KMS-11 (cell line): ENCODE measurements at regions not wholly inside any gene's neighbourhood (a gene's known extent, or its start where the extent isn't known, plus 50 kb on each side); places are given as distances from the start of the nearest gene placed in this dataset.

ENCODE experiments used
- H2AFZ ChIP-seq: fragments of 200-600 bp; sonication (generic); 2 replicates; pipeline ENCODE4 v1.6.1; 2016; ENCODE audit warnings: antibody characterized with exemption, mixed run types, low read depth
- H3K27ac ChIP-seq: fragments of 200-600 bp; sonication (generic); 2 replicates; pipeline ENCODE4 v1.6.1; 2016; ENCODE audit warnings: mild to moderate bottlenecking, mixed run types
- H3K27me3 ChIP-seq: fragments of 200-600 bp; sonication (generic); 2 replicates; pipeline ENCODE4 v1.6.1; 2017; ENCODE audit warnings: mild to moderate bottlenecking, low read depth, mixed run types, moderate library complexity; ENCODE audit not compliant: insufficient read depth
- H3K36me3 ChIP-seq: fragments of 200-600 bp; sonication (generic); 2 replicates; pipeline ENCODE4 v1.6.1; 2017; ENCODE audit warnings: mild to moderate bottlenecking, mixed run types; ENCODE audit not compliant: insufficient read depth
- H3K4me1 ChIP-seq: fragments of 200-600 bp; sonication (generic); 2 replicates; pipeline ENCODE4 v1.6.1; 2016; ENCODE audit warnings: mild to moderate bottlenecking, low read depth, mixed run types; ENCODE audit not compliant: poor library complexity, severe bottlenecking
- H3K4me2 ChIP-seq: fragments of 200-600 bp; sonication (generic); 2 replicates; pipeline ENCODE4 v1.7.0; 2016; ENCODE audit warnings: mild to moderate bottlenecking, mixed run types
- H3K4me3 ChIP-seq: fragments of 200-600 bp; sonication (generic); IDR thresholded peaks from 2 replicates; pipeline ENCODE4 v1.6.1; 2017; ENCODE audit warnings: low read depth, low read length, mixed read lengths; ENCODE audit not compliant: insufficient read depth
- H3K79me2 ChIP-seq: fragments of 200-600 bp; sonication (generic); 2 replicates; pipeline ENCODE4 v1.6.1; 2016; ENCODE audit warnings: low read depth, mixed run types; ENCODE audit not compliant: insufficient read depth
- H3K9ac ChIP-seq: fragments of 200-600 bp; sonication (generic); 2 replicates; pipeline ENCODE4 v1.6.1; 2016; ENCODE audit warnings: mild to moderate bottlenecking, mixed run types
- H4K20me1 ChIP-seq: fragments of 200-600 bp; sonication (generic); 2 replicates; pipeline ENCODE4 v1.6.1; 2016; ENCODE audit warnings: mild to moderate bottlenecking, mixed run types; ENCODE audit not compliant: insufficient read depth
- CTCF ChIP-seq: fragments of 200-600 bp; sonication (generic); conservative IDR thresholded peaks from 2 replicates; pipeline ENCODE4 v1.6.1; 2017; ENCODE audit warnings: low read depth, mild to moderate bottlenecking, antibody characterized with exemption, low read length, moderate library complexity, mixed read lengths

DNA sequence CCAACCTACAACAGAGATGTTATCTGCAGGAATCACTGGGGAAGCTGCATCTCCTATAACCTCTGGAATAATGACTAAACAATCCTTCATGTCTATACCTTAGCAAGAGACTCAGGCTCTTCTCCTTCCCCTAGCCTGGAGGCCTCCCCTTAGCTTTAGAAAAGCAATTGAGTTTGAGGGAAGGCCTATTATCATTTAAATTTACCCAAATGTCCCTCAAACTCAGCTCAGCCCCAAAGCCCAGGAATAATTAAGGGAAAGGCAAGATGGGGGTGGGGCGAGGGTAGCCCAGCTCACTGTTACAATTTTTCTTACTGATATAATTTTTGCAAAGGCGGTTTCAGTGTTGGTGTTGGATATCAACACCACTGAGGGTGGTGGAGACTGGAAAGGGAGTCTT is 151.4 kb upstream of the EEA1 start:
- H4K20me1 ChIP-seq: no peaks in the 10 kb centered on the region
- H3K4me2 ChIP-seq: no peak overlapping the region
- H3K4me1 ChIP-seq: no peaks in the 10 kb centered on the region
- no peaks in the 10 kb centered on the region for H3K27me3 ChIP-seq
- no peak overlapping the region for H3K4me3 ChIP-seq
- H2AFZ ChIP-seq: no peak overlapping the region
- H3K79me2 ChIP-seq: no peaks in the 10 kb centered on the region
- no peak for TF ChIP-seq CTCF
- no peak overlapping the region for H3K9ac ChIP-seq
- H3K27ac ChIP-seq: no peak overlapping the region
- no peaks in the 10 kb centered on the region for H3K36me3 ChIP-seq

GRCh38 chr12:93080994-93081809 is 152.1 kb upstream of the EEA1 start:
- no peaks in the 10 kb centered on the region for H4K20me1 ChIP-seq
- H3K4me3 ChIP-seq: no peak overlapping the region
- H3K27ac ChIP-seq: no peak overlapping the region
- no peaks in the 10 kb centered on the region for H3K36me3 ChIP-seq
- no peak overlapping the region for H3K9ac ChIP-seq
- no peak overlapping the region for H2AFZ ChIP-seq
- no peaks in the 10 kb centered on the region for H3K4me1 ChIP-seq
- H3K79me2 ChIP-seq: no peaks in the 10 kb centered on the region
- no peak overlapping the region for H3K4me2 ChIP-seq
- H3K27me3 ChIP-seq: no peaks in the 10 kb centered on the region
- no peak for TF ChIP-seq CTCF

GRCh38 chr12:93081810-93082165 is 152.7 kb upstream of the EEA1 start:
- no peak for TF ChIP-seq CTCF
- Histone ChIP-seq H3K4me2 (no peak overlapping the region), H4K20me1 (no peaks in the 10 kb centered on the region), H3K9ac (no peak overlapping the region), H3K27ac (no peak overlapping the region), H3K4me1 (no peaks in the 10 kb centered on the region), H3K4me3 (no peak overlapping the region), H3K27me3 (no peaks in the 10 kb centered on the region), H3K36me3 (no peaks in the 10 kb centered on the region), H3K79me2 (no peaks in the 10 kb centered on the region), H2AFZ (no peak overlapping the region)

DNA sequence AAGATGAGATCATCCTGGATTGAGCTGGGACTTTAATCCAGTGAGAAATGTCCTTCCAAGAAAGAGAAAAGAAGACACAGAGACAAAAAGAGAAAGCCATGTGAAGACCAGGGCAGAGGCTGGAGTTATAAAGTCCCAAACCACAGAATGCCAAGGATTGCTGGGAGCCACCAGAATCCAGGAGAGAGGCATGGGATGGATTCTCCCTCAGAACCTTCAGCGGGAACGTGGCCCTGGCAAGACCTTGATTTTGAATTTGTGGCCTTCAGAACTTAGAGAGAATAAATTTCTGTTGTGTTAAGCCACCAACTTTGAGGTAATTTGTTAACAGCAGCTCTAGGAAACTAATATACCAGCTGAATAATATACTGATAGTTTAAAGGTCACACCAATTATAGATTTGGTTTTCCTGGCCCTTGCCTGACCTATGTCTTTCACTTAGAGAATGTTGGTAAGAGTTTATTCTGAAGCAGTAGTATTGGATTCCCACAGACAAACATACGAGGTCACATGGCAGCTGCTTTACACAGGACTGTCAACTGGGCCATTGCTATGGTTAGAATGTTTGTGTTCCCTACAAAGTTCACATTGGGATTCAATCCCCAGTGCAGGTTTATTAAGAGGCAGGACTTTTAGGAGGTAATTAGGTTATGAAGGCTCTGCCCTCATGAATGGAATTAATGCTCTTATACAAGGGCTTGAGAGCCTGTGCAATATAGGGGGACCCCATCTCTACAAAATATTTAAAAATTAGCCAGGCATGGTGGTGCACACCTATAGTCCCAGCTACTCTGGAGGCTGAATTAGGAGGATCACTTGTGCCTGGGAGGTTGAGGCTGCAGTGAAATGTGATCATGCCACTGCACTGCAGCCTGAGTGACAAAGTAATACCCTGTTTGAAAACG is 156.5 kb upstream of the EEA1 start:
- Histone ChIP-seq H2AFZ (no peak overlapping the region), H3K4me1 (no peaks in the 10 kb centered on the region), H3K4me2 (no peak overlapping the region), H3K36me3 (no peaks in the 10 kb centered on the region), H4K20me1 (no peaks in the 10 kb centered on the region), H3K79me2 (no peaks in the 10 kb centered on the region), H3K9ac (no peak overlapping the region), H3K4me3 (no peak overlapping the region), H3K27ac (no peak overlapping the region), H3K27me3 (no peaks in the 10 kb centered on the region)
- no peak for TF ChIP-seq CTCF
